CD4-positive, alpha-beta T cell treated with Interleukin-4 for 4 hours (primary cell): ENCODE measurements at regions not wholly inside any gene's neighbourhood (a gene's known extent, or its start where the extent isn't known, plus 50 kb on each side); places are given as distances from the start of the nearest gene placed in this dataset.

Experiments used
- DNase-seq: peaks from one replicate; pipeline ENCODE4 v3.0.0-alpha.2; 2020

GRCh38 chr11:129290966-129291365, 84.7 kb upstream of the BARX2 start:
- no peak for DNase-seq

- no peak for DNase-seq
Measured at GRCh38 chr11:129289350-129290040, 86.2 kb upstream of the BARX2 start.

GRCh38 chr11:129287920-129288319, 87.7 kb upstream of the BARX2 start:
- DNase-seq: no peak

- no peak for DNase-seq
Measured at GRCh38 chr11:129286813-129287212, 88.8 kb upstream of the BARX2 start.

GRCh38 chr11:129285402-129285786, 90.3 kb upstream of the BARX2 start:
- no peak for DNase-seq

- no peak for DNase-seq
Measured at GRCh38 chr11:129283141-129283540, 91.0 kb upstream of the ARHGAP32 start.

- DNase-seq: no peak
Measured at GRCh38 chr11:129282634-129283033, 90.5 kb upstream of the ARHGAP32 start.

- DNase-seq: no peak
Measured at GRCh38 chr11:129281471-129282415, 89.6 kb upstream of the ARHGAP32 start.

- peak; percentile 1 for DNase-seq
Measured at GRCh38 chr11:129280027-129280811, 88.1 kb upstream of the ARHGAP32 start.

- peak; percentile 56 for DNase-seq
Measured at GRCh38 chr11:129279326-129280026, 87.4 kb upstream of the ARHGAP32 start.

- DNase-seq: no peak
Measured at GRCh38 chr11:129278586-129279319, 86.6 kb upstream of the ARHGAP32 start.

GRCh38 chr11:129277198-129277843, 85.2 kb upstream of the ARHGAP32 start:
- no peak for DNase-seq

- no peak for DNase-seq
Measured at GRCh38 chr11:129275828-129276227, 83.7 kb upstream of the ARHGAP32 start.

GRCh38 chr11:129273944-129274711, 82.0 kb upstream of the ARHGAP32 start:
- DNase-seq: no peak

GRCh38 chr11:129273322-129273721, 81.2 kb upstream of the ARHGAP32 start:
- no peak for DNase-seq

- DNase-seq: no peak
Measured at GRCh38 chr11:129271030-129271429, 78.9 kb upstream of the ARHGAP32 start.

- no peak for DNase-seq
Measured at GRCh38 chr11:129270446-129270845, 78.3 kb upstream of the ARHGAP32 start.

- no peak for DNase-seq
Measured at GRCh38 chr11:129268371-129268770, 76.2 kb upstream of the ARHGAP32 start.

- no peak for DNase-seq
Measured at GRCh38 chr11:129267716-129268115, 75.6 kb upstream of the ARHGAP32 start.

- no peak for DNase-seq
Measured at GRCh38 chr11:129266536-129266935, 74.4 kb upstream of the ARHGAP32 start.
